ENCODE measurements at regions not wholly inside any gene's neighbourhood (a gene's known extent, or its start where the extent isn't known, plus 50 kb on each side); places are given as distances from the start of the nearest gene placed in this dataset.

DNA sequence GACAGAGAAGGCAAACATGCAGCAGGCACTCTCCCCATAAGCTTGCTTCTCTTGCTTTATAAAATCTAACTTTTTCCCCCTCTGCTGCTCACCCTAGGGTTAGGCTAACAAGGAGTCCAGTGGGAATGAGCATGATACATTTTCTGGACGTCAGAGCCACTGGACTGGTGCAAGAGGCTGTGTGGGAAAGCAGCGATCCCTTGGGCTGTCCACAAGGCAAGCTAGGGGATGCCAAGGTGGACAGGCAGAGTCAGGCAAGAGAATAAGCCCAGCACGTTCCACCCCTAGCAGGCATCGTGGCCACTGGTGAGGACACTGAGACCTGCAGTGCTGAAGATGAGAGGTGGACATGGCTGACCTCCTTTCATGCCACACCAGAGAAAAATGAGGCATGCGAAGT lies 290.9 kb upstream of the ZMIZ1 start:
- TF ChIP-seq, protein P1, sequence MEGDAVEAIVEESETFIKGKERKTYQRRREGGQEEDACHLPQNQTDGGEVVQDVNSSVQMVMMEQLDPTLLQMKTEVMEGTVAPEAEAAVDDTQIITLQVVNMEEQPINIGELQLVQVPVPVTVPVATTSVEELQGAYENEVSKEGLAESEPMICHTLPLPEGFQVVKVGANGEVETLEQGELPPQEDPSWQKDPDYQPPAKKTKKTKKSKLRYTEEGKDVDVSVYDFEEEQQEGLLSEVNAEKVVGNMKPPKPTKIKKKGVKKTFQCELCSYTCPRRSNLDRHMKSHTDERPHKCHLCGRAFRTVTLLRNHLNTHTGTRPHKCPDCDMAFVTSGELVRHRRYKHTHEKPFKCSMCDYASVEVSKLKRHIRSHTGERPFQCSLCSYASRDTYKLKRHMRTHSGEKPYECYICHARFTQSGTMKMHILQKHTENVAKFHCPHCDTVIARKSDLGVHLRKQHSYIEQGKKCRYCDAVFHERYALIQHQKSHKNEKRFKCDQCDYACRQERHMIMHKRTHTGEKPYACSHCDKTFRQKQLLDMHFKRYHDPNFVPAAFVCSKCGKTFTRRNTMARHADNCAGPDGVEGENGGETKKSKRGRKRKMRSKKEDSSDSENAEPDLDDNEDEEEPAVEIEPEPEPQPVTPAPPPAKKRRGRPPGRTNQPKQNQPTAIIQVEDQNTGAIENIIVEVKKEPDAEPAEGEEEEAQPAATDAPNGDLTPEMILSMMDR (IDR thresholded peaks at IDR 0.05) = no peak
- TF ChIP-seq ZFX (IDR thresholded peaks at IDR 0.05; ENCODE audit: borderline replicate concordance) = no peak

All from 22Rv1 (cell line).